B cell (primary cell): ENCODE measurements at regions not wholly inside any gene's neighbourhood (a gene's known extent, or its start where the extent isn't known, plus 50 kb on each side); places are given as distances from the start of the nearest gene placed in this dataset.

Experiments used
- ATAC-seq: fragments of 200-7000 bp; cut with Tn5 transposase; one replicate; pipeline ENCODE4 v1.10.0; 2021; ENCODE audit warnings: low read depth, mild to moderate bottlenecking, moderate number of reproducible peaks, moderate library complexity
- CTCF ChIA-PET: fragments of 350-600 bp; sonication (Branson Sonifier 250); formaldehyde crosslinking; loops from one replicate; lab custom pipeline; 2021; ENCODE audit warnings: antibody characterized with exemption, inconsistent platforms; lab: Charles Lee
- POLR2A ChIA-PET: fragments of 350-600 bp; sonication (Branson Sonifier 250); formaldehyde crosslinking; loops from one replicate; lab custom pipeline; 2021; ENCODE audit warnings: antibody characterized with exemption; lab: Charles Lee
- DNase-seq: peaks from one replicate; pipeline ENCODE4 v3.0.0; 2013
- H2AFZ ChIP-seq: 2 replicates; pipeline ENCODE4 v1.6.1; 2012; ENCODE audit warnings: mild to moderate bottlenecking, low read depth, low read length; ENCODE audit not compliant: insufficient read depth, poor library complexity, severe bottlenecking
- H3K27ac ChIP-seq, 2 donors: 1 replicate in 1 of 2; 2 replicates in 1 of 2; pipeline ENCODE4 v1.5.1; 2012 to 2013; ENCODE audit warnings: low read length in 2 of 2, mild to moderate bottlenecking in 2 of 2, moderate library complexity in 1 of 2
- H3K27me3 ChIP-seq, 4 experiments: fragments of 200-600 bp in 1 of 4; sonication (generic) in 1 of 4; replicated peaks in 1 of 4; 1 replicate in 2 of 4; 2 replicates in 2 of 4; pipeline versions ENCODE4 v1.6.1 to v1.7.0; 2013 to 2016; ENCODE audit warnings: low read length in 3 of 4, mild to moderate bottlenecking in 2 of 4, mixed read lengths in 1 of 4, moderate library complexity in 1 of 4; ENCODE audit not compliant: insufficient read depth in 4 of 4, control insufficient read depth in 3 of 4; ENCODE audit errors: control extremely low read depth in 1 of 4
- H3K36me3 ChIP-seq, 2 experiments: replicated peaks in 1 of 2; 1 replicate in 1 of 2; 2 replicates in 1 of 2; pipeline versions ENCODE4 v1.6.1 to v1.7.1; 2013; ENCODE audit warnings: low read length in 1 of 2; ENCODE audit not compliant: insufficient read depth in 2 of 2, control insufficient read depth in 1 of 2; ENCODE audit errors: control extremely low read depth in 1 of 2, extremely low read depth in 1 of 2
- H3K4me1 ChIP-seq, 2 donors: fragments of 200-600 bp in 1 of 2; sonication (generic) in 1 of 2; 1 replicate in 1 of 2; 2 replicates in 1 of 2; pipeline versions ENCODE4 v1.5.1 to v1.6.1; 2013 to 2017; ENCODE audit warnings: low read length in 2 of 2; ENCODE audit not compliant: control insufficient read depth in 2 of 2, insufficient read depth in 2 of 2
- H3K4me2 ChIP-seq: replicated peaks from 2 replicates; pipeline ENCODE3; 2012; ENCODE audit warnings: mild to moderate bottlenecking, low read depth, low read length; ENCODE audit not compliant: poor library complexity, severe bottlenecking
- H3K4me3 ChIP-seq, 5 experiments: fragments of 200-600 bp in 1 of 5; sonication (generic) in 1 of 5; 1 replicate in 3 of 5; 2 replicates in 2 of 5; pipeline versions ENCODE4 v1.5.1 to v1.7.0; 2011 to 2016; ENCODE audit warnings: low read length in 4 of 5, mild to moderate bottlenecking in 4 of 5, low read depth in 2 of 5, control low read depth in 1 of 5, moderate library complexity in 1 of 5; ENCODE audit not compliant: insufficient read depth in 1 of 5; ENCODE audit errors: control extremely low read depth in 1 of 5, extremely low read depth in 1 of 5
- H3K79me2 ChIP-seq: fragments of 200-600 bp; sonication (generic); one replicate; pipeline ENCODE4 v1.6.0; 2016; ENCODE audit warnings: low read length; ENCODE audit not compliant: control insufficient read depth, insufficient read depth
- H3K9ac ChIP-seq: fragments of 200-600 bp; sonication (generic); 2 replicates; pipeline ENCODE4 v1.6.1; 2017; ENCODE audit warnings: mild to moderate bottlenecking, low read length, moderate library complexity
- H3K9me3 ChIP-seq, 3 donors: one replicate each; pipeline versions ENCODE4 v1.6.1 to v1.7.1; 2013; ENCODE audit warnings: low read length in 2 of 3; ENCODE audit not compliant: control insufficient read depth in 2 of 3, insufficient read depth in 1 of 3; ENCODE audit errors: control extremely low read depth in 1 of 3
- H4K20me1 ChIP-seq: 2 replicates; pipeline ENCODE4 v1.6.0; 2012; ENCODE audit warnings: mild to moderate bottlenecking, low read length; ENCODE audit not compliant: insufficient read depth, control insufficient read depth, poor library complexity, severe bottlenecking
- H3K27ac Mint-ChIP-seq: one replicate; pipeline ENCODE4 v1.8.0; 2021; ENCODE audit warnings: mixed read lengths
- H3K27me3 Mint-ChIP-seq: one replicate; pipeline ENCODE4 v1.8.0; 2021; ENCODE audit warnings: mixed read lengths
- H3K4me1 Mint-ChIP-seq: one replicate; pipeline ENCODE4 v1.8.0; 2021; ENCODE audit warnings: mixed read lengths
- H3K4me3 Mint-ChIP-seq: one replicate; pipeline ENCODE4 v1.8.0; 2021; ENCODE audit warnings: mixed read lengths
- H3K9me3 Mint-ChIP-seq: one replicate; pipeline ENCODE4 v1.8.0; 2022; ENCODE audit warnings: mixed read lengths; ENCODE audit not compliant: insufficient read depth
- CTCF ChIP-seq: fragments of 200-600 bp; IDR thresholded peaks from one replicate; pipeline ENCODE4 v1.8.0; 2022; ENCODE audit warnings: antibody characterized with exemption, mild to moderate bottlenecking
- EZH2 ChIP-seq: IDR thresholded peaks from 2 replicates; pipeline ENCODE4 v1.6.1; 2012; ENCODE audit warnings: borderline replicate concordance, low read depth, mild to moderate bottlenecking, moderate library complexity, low read length; ENCODE audit not compliant: insufficient read depth, poor library complexity, severe bottlenecking
- WGBS: methylation state at CpG from one replicate; pipeline ENCODE4 v1.1.5; 2013; ENCODE audit warnings: missing lambda C conversion rate; ENCODE audit not compliant: insufficient coverage; 5-methylcytosine and 5-hydroxymethylcytosine counted together
- intact Hi-C: fragments of 100-400 bp; cut with micrococcal nuclease; formaldehyde crosslinking; loops from one replicate; pipeline ENCODE4 v1.10.0; 2022

GRCh38 chr6:84417260-84417659 is 189.8 kb upstream of the CEP162 start:
- no peak overlapping the region for H2AFZ ChIP-seq
- no peak for DNase-seq
- TF ChIP-seq CTCF (no peak), EZH2 (no peak)
- no peaks in the 10 kb centered on the region for H4K20me1 ChIP-seq
- H3K4me3 ChIP-seq = no peak overlapping the region
- no CpG with 5 or more reads among the region's 3 CpGs for WGBS
- Mint-ChIP-seq H3K4me3 (no peak overlapping the region), H3K4me1 (no peaks in the 10 kb centered on the region), H3K27me3 (peaks cover 8% of the 10 kb centered on the region), H3K27ac (no peak overlapping the region), H3K9me3 (no peaks in the 10 kb centered on the region)
- H3K4me1 ChIP-seq = no peaks in the 10 kb centered on the region
- intact Hi-C loops = no loop called here
- no peaks in the 10 kb centered on the region for H3K27me3 ChIP-seq
- no peak for ATAC-seq
- ChIA-PET CTCF (interaction anchor here (0.7 kb wide), 1 partner anchor 18 kb away, joined by 4 read pairs; no protein-coding TSS in a partner anchor), POLR2A (no interaction called here)
- no peaks in the 10 kb centered on the region for H3K9me3 ChIP-seq
- no peaks in the 10 kb centered on the region for H3K36me3 ChIP-seq
- no peak overlapping the region for H3K4me2 ChIP-seq
- H3K27ac ChIP-seq = no peak overlapping the region
- H3K79me2 ChIP-seq = no peaks in the 10 kb centered on the region
- H3K9ac ChIP-seq = no peak overlapping the region

GRCh38 chr6:84416043-84416657 is 188.7 kb upstream of the CEP162 start:
- no peak overlapping the region for H3K4me2 ChIP-seq
- H3K9ac ChIP-seq = no peak overlapping the region
- H3K27me3 ChIP-seq = no peaks in the 10 kb centered on the region
- no peak overlapping the region for H2AFZ ChIP-seq
- Mint-ChIP-seq H3K4me3 (no peak overlapping the region), H3K4me1 (no peaks in the 10 kb centered on the region), H3K27ac (no peak overlapping the region), H3K27me3 (peaks cover 4% of the 10 kb centered on the region), H3K9me3 (no peaks in the 10 kb centered on the region)
- no peaks in the 10 kb centered on the region for H3K4me1 ChIP-seq
- ChIA-PET POLR2A (no interaction called here), CTCF (no interaction called here)
- no peaks in the 10 kb centered on the region for H3K9me3 ChIP-seq
- H3K36me3 ChIP-seq = no peaks in the 10 kb centered on the region
- no CpG with 5 or more reads among the region's 2 CpGs for WGBS
- ATAC-seq (no peak), DNase-seq (no peak)
- H3K79me2 ChIP-seq = no peaks in the 10 kb centered on the region
- no peak overlapping the region for H3K27ac ChIP-seq
- TF ChIP-seq CTCF (no peak), EZH2 (no peak)
- H4K20me1 ChIP-seq = no peaks in the 10 kb centered on the region
- intact Hi-C loops = no loop called here
- no peak overlapping the region for H3K4me3 ChIP-seq
